ENCODE measurements at regions not wholly inside any gene's neighbourhood (a gene's known extent, or its start where the extent isn't known, plus 50 kb on each side); places are given as distances from the start of the nearest gene placed in this dataset.

GRCh38 chr14:22487941-22488340, 101.1 kb downstream of the DAD1 start:
- Histone ChIP-seq H3K9me2 (ENCODE audit: insufficient read depth) (no peaks in the 10 kb centered on the region), H3K27ac (no peak overlapping the region), H3K9me3 (ENCODE audit: insufficient read depth, low read depth) (no peaks in the 10 kb centered on the region), H3K36me3 (ENCODE audit: low read depth) (no peaks in the 10 kb centered on the region), H3K27me3 (ENCODE audit: insufficient read depth, low read depth) (no peaks in the 10 kb centered on the region), H3K4me1 (replicated peaks; ENCODE audit: insufficient read depth) (no peaks in the 10 kb centered on the region), H2AFZ (no peak overlapping the region), H3F3A (ENCODE audit: insufficient read depth, low read depth) (no peaks in the 10 kb centered on the region), H3K4me2 (no peak overlapping the region), H3K79me2 (ENCODE audit: low read depth) (no peaks in the 10 kb centered on the region), H4K20me1 (ENCODE audit: insufficient read depth) (no peaks in the 10 kb centered on the region), H3K4me3 (no peak overlapping the region)
- intact Hi-C loops (cut with micrococcal nuclease; ENCODE audit: unreplicated experiment): no loop called here
- ChIA-PET CTCF (no interaction called here), POLR2A (ENCODE audit: unreplicated experiment) (no interaction called here)
- BruUV-seq (replicated peaks): no TSS peak
- no peak for DNase-seq
- TF ChIP-seq CTCF (conservative IDR thresholded peaks at IDR 0.05) (no peak), EZH2 (IDR thresholded peaks at IDR 0.05; ENCODE audit: low read depth) (no peak)

- BruUV-seq (replicated peaks): no TSS peak
- no peak for DNase-seq
- Histone ChIP-seq H3K27me3 (ENCODE audit: insufficient read depth, low read depth) (no peaks in the 10 kb centered on the region), H3K79me2 (ENCODE audit: low read depth) (no peaks in the 10 kb centered on the region), H2AFZ (no peak overlapping the region), H3K4me3 (no peak overlapping the region), H3K36me3 (ENCODE audit: low read depth) (no peaks in the 10 kb centered on the region), H3K27ac (no peak overlapping the region), H3K9me2 (ENCODE audit: insufficient read depth) (no peaks in the 10 kb centered on the region), H3F3A (ENCODE audit: insufficient read depth, low read depth) (no peaks in the 10 kb centered on the region), H3K4me1 (replicated peaks; ENCODE audit: insufficient read depth) (no peaks in the 10 kb centered on the region), H3K4me2 (no peak overlapping the region), H3K9me3 (ENCODE audit: insufficient read depth, low read depth) (no peaks in the 10 kb centered on the region), H4K20me1 (ENCODE audit: insufficient read depth) (no peaks in the 10 kb centered on the region)
- intact Hi-C loops (cut with micrococcal nuclease; ENCODE audit: unreplicated experiment): no loop called here
- TF ChIP-seq EZH2 (IDR thresholded peaks at IDR 0.05; ENCODE audit: low read depth) (no peak), CTCF (conservative IDR thresholded peaks at IDR 0.05) (no peak)
- CTCF ChIA-PET: no interaction called here
- POLR2A ChIA-PET (ENCODE audit: unreplicated experiment): no interaction called here
Observed at GRCh38 chr14:22487401-22487800, 101.6 kb downstream of the DAD1 start.

- POLR2A ChIA-PET (ENCODE audit: unreplicated experiment): no interaction called here
- H3F3A ChIP-seq (ENCODE audit: insufficient read depth, low read depth): no peaks in the 10 kb centered on the region
- no TSS peak for BruUV-seq (replicated peaks)
- no peak overlapping the region for H2AFZ ChIP-seq
- no peak overlapping the region for H3K4me3 ChIP-seq
- no peak for DNase-seq
- no peak overlapping the region for H3K27ac ChIP-seq
- H3K9me3 ChIP-seq (ENCODE audit: insufficient read depth, low read depth): no peaks in the 10 kb centered on the region
- H3K79me2 ChIP-seq (ENCODE audit: low read depth): no peaks in the 10 kb centered on the region
- H3K36me3 ChIP-seq (ENCODE audit: low read depth): no peaks in the 10 kb centered on the region
- H3K27me3 ChIP-seq (ENCODE audit: insufficient read depth, low read depth): no peaks in the 10 kb centered on the region
- no peak overlapping the region for H3K4me2 ChIP-seq
- no peaks in the 10 kb centered on the region for H4K20me1 ChIP-seq (ENCODE audit: insufficient read depth)
- CTCF ChIA-PET: no interaction called here
- H3K9me2 ChIP-seq (ENCODE audit: insufficient read depth): no peaks in the 10 kb centered on the region
- no peaks in the 10 kb centered on the region for H3K4me1 ChIP-seq (replicated peaks; ENCODE audit: insufficient read depth)
- intact Hi-C loops (cut with micrococcal nuclease; ENCODE audit: unreplicated experiment): no loop called here
- TF ChIP-seq EZH2 (IDR thresholded peaks at IDR 0.05; ENCODE audit: low read depth) (no peak), CTCF (conservative IDR thresholded peaks at IDR 0.05) (no peak)
Observed at GRCh38 chr14:22486675-22487074, 102.3 kb downstream of the DAD1 start.

Data from PC-9 (cell line).